ENCODE measurements at regions not wholly inside any gene's neighbourhood (a gene's known extent, or its start where the extent isn't known, plus 50 kb on each side); places are given as distances from the start of the nearest gene placed in this dataset.

- CTCF ChIA-PET (ENCODE audit: low intra/inter-chr PET ratio, low total read pairs), result no interaction called here
These were observed 599.6 kb downstream of the PTPRU start for GRCh38 chr1:29835874-29836273.

More at GRCh38 chr1:29835874-29836273, 599.6 kb downstream of the PTPRU start:
- H3K9ac ChIP-seq (ENCODE audit: insufficient read depth, low read depth, low read length), result no peak overlapping the region
- in situ Hi-C loops (cut with HindIII; ENCODE audit: extremely low pct_ligation_motif_present, low pct_unique_long_range_greater_than_20kb), result no loop called here
- FAIRE-seq (no peak), DNase-seq (ENCODE audit: low spot score) (no peak), ATAC-seq (no peak)
- H3K9me3 ChIP-seq (ENCODE audit: low read length), result no peaks in the 10 kb centered on the region
- H3K79me2 ChIP-seq (ENCODE audit: insufficient read depth, low read length), result no peaks in the 10 kb centered on the region
- no peak overlapping the region for H2AFZ ChIP-seq (ENCODE audit: low read length)
- H3K27me3 ChIP-seq (ENCODE audit: control insufficient read depth in 1 of 2, insufficient read depth in 2 of 2, low read length in 2 of 2), result no peaks in the 10 kb centered on the region; a peak in 1 of 5 replicates
- H3K4me1 ChIP-seq (ENCODE audit: insufficient read depth, low read length), result no peaks in the 10 kb centered on the region
- intact Hi-C loops (cut with micrococcal nuclease; ENCODE audit: unreplicated experiment), result no loop called here
- BruUV-seq (replicated peaks), result no TSS peak
- H4K20me1 ChIP-seq (ENCODE audit: insufficient read depth, low read length), result no peaks in the 10 kb centered on the region
- 14% methylated on average over 1 of the region's 8 CpGs for WGBS (ENCODE audit: low lambda C conversion rate)
- TF ChIP-seq NFRKB (IDR thresholded peaks at IDR 0.05) (no peak), ZNF598 (CRISPR knock-in tag; IDR thresholded peaks at IDR 0.05; ENCODE audit: borderline replicate concordance) (no peak), ZSCAN22 (CRISPR knock-in tag; IDR thresholded peaks at IDR 0.05) (no peak), FIP1L1 (IDR thresholded peaks at IDR 0.05; ENCODE audit: borderline replicate concordance, insufficient read depth, low read depth, low read length) (no peak), ZBTB21 (CRISPR knock-in tag; IDR thresholded peaks at IDR 0.05) (no peak), AHR (CRISPR knock-in tag; IDR thresholded peaks at IDR 0.05) (no peak), DZIP1 (CRISPR knock-in tag; IDR thresholded peaks at IDR 0.05) (no peak), ZNF552 (CRISPR knock-in tag; IDR thresholded peaks at IDR 0.05; ENCODE audit: borderline replicate concordance) (no peak), ZNF251 (CRISPR knock-in tag; IDR thresholded peaks at IDR 0.05) (no peak), ZNF879 (CRISPR knock-in tag; IDR thresholded peaks at IDR 0.05) (no peak), SAP130 (CRISPR knock-in tag; IDR thresholded peaks at IDR 0.05; ENCODE audit: low read depth) (no peak), RFXANK (CRISPR knock-in tag; IDR thresholded peaks at IDR 0.05) (no peak), PHF21A (CRISPR knock-in tag; IDR thresholded peaks at IDR 0.05) (no peak), ZNF558 (CRISPR knock-in tag; IDR thresholded peaks at IDR 0.05; ENCODE audit: borderline replicate concordance) (no peak), ZNF580 (CRISPR knock-in tag; IDR thresholded peaks at IDR 0.05; ENCODE audit: borderline replicate concordance, low read depth) (no peak), ZNF431 (CRISPR knock-in tag; IDR thresholded peaks at IDR 0.05; ENCODE audit: borderline replicate concordance, low read depth) (no peak)
- TF ChIP-seq, protein P1, sequence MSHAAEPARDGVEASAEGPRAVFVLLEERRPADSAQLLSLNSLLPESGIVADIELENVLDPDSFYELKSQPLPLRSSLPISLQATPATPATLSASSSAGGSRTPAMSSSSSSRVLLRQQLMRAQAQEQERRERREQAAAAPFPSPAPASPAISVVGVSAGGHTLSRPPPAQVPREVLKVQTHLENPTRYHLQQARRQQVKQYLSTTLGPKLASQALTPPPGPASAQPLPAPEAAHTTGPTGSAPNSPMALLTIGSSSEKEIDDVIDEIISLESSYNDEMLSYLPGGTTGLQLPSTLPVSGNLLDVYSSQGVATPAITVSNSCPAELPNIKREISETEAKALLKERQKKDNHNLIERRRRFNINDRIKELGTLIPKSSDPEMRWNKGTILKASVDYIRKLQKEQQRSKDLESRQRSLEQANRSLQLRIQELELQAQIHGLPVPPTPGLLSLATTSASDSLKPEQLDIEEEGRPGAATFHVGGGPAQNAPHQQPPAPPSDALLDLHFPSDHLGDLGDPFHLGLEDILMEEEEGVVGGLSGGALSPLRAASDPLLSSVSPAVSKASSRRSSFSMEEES (CRISPR knock-in tag; IDR thresholded peaks at IDR 0.05), result no peak
- TF ChIP-seq, protein P2, sequence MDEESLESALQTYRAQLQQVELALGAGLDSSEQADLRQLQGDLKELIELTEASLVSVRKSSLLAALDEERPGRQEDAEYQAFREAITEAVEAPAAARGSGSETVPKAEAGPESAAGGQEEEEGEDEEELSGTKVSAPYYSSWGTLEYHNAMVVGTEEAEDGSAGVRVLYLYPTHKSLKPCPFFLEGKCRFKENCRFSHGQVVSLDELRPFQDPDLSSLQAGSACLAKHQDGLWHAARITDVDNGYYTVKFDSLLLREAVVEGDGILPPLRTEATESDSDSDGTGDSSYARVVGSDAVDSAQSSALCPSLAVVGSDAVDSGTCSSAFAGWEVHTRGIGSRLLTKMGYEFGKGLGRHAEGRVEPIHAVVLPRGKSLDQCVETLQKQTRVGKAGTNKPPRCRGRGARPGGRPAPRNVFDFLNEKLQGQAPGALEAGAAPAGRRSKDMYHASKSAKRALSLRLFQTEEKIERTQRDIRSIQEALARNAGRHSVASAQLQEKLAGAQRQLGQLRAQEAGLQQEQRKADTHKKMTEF (CRISPR knock-in tag; IDR thresholded peaks at IDR 0.05), result no peak
- TF ChIP-seq, protein P3, sequence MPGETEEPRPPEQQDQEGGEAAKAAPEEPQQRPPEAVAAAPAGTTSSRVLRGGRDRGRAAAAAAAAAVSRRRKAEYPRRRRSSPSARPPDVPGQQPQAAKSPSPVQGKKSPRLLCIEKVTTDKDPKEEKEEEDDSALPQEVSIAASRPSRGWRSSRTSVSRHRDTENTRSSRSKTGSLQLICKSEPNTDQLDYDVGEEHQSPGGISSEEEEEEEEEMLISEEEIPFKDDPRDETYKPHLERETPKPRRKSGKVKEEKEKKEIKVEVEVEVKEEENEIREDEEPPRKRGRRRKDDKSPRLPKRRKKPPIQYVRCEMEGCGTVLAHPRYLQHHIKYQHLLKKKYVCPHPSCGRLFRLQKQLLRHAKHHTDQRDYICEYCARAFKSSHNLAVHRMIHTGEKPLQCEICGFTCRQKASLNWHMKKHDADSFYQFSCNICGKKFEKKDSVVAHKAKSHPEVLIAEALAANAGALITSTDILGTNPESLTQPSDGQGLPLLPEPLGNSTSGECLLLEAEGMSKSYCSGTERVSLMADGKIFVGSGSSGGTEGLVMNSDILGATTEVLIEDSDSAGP (CRISPR knock-in tag; IDR thresholded peaks at IDR 0.05; ENCODE audit: borderline replicate concordance), result no peak
- TF ChIP-seq, protein P4, sequence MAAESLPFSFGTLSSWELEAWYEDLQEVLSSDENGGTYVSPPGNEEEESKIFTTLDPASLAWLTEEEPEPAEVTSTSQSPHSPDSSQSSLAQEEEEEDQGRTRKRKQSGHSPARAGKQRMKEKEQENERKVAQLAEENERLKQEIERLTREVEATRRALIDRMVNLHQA (CRISPR knock-in tag; IDR thresholded peaks at IDR 0.05), result no peak
- H3K4me3 ChIP-seq (replicated peaks in 1 of 3; ENCODE audit: insufficient read depth in 1 of 3, low read depth in 2 of 3, low read length in 3 of 3), result no peak overlapping the region
- no peaks in the 10 kb centered on the region for H3K36me3 ChIP-seq (replicated peaks in 1 of 2; ENCODE audit: control insufficient read depth in 1 of 2, insufficient read depth in 2 of 2, low read length in 2 of 2)
- POLR2A ChIA-PET, result no interaction called here
- H3K27ac ChIP-seq (ENCODE audit: extremely low read length, insufficient read depth, low read length), result no peak overlapping the region
- H3K4me2 ChIP-seq (ENCODE audit: low read depth, low read length), result no peak overlapping the region
